OCI-LY1 (cell line): ENCODE measurements at regions not wholly inside any gene's neighbourhood (a gene's known extent, or its start where the extent isn't known, plus 50 kb on each side); places are given as distances from the start of the nearest gene placed in this dataset.

Experiments used
- H2AFZ ChIP-seq: fragments of 200-600 bp; sonication (generic), shearing (Covaris generic); 2 replicates; pipeline ENCODE4 v1.6.0; 2014; ENCODE audit warnings: antibody characterized with exemption, mild to moderate bottlenecking, low read length
- H3F3A ChIP-seq: fragments of 200-600 bp; sonication (generic), shearing (Covaris generic); 2 replicates; pipeline ENCODE4 v1.6.0; 2014; ENCODE audit warnings: mild to moderate bottlenecking, antibody characterized with exemption, low read length, moderate library complexity; ENCODE audit not compliant: insufficient read depth
- H3K27ac ChIP-seq: fragments of 200-600 bp; sonication (generic); 2 replicates; pipeline ENCODE4 v1.5.1; 2014; ENCODE audit warnings: low read length, mixed run types, mild to moderate bottlenecking, low read depth; ENCODE audit not compliant: poor library complexity, severe bottlenecking
- H3K27me3 ChIP-seq: fragments of 200-600 bp; sonication (generic); 2 replicates; pipeline ENCODE4 v1.6.0; 2014; ENCODE audit warnings: antibody characterized with exemption, mild to moderate bottlenecking, low read length, moderate library complexity; ENCODE audit not compliant: insufficient read depth
- H3K36me3 ChIP-seq: fragments of 200-600 bp; sonication (generic); 2 replicates; pipeline ENCODE4 v1.6.1; 2014; ENCODE audit warnings: mild to moderate bottlenecking, antibody characterized with exemption, low read length, moderate library complexity, mixed read lengths; ENCODE audit not compliant: insufficient read depth
- H3K4me1 ChIP-seq: fragments of 200-600 bp; sonication (generic); 2 replicates; pipeline ENCODE4 v1.5.1; 2014; ENCODE audit warnings: mild to moderate bottlenecking, low read length, moderate library complexity; ENCODE audit not compliant: insufficient read depth, severe bottlenecking
- H3K4me2 ChIP-seq: fragments of 200-600 bp; sonication (generic), shearing (Covaris generic); 2 replicates; pipeline ENCODE4 v1.6.1; 2014; ENCODE audit warnings: low read length
- H3K4me3 ChIP-seq: fragments of 200-600 bp; sonication (generic); 2 replicates; pipeline ENCODE4 v1.5.1; 2014; ENCODE audit warnings: low read length, low read depth, mild to moderate bottlenecking, mixed read lengths; ENCODE audit not compliant: poor library complexity, severe bottlenecking
- H3K79me2 ChIP-seq: fragments of 200-600 bp; shearing (Covaris generic); 2 replicates; pipeline ENCODE4 v1.6.1; 2016; ENCODE audit warnings: mixed run types, low read length, mixed read lengths; ENCODE audit not compliant: insufficient read depth
- H3K9ac ChIP-seq: fragments of 200-600 bp; sonication (generic), shearing (Covaris generic); 2 replicates; pipeline ENCODE4 v1.6.1; 2014; ENCODE audit warnings: mild to moderate bottlenecking, low read length, mixed read lengths
- H3K9me2 ChIP-seq: fragments of 200-600 bp; sonication (generic), shearing (Covaris generic); 2 replicates; pipeline ENCODE4 v1.6.1; 2014; ENCODE audit warnings: low read depth, mild to moderate bottlenecking, low read length, mixed read lengths
- H3K9me3 ChIP-seq: fragments of 200-600 bp; shearing (Covaris generic); 2 replicates; pipeline ENCODE4 v1.6.1; 2014; ENCODE audit warnings: low read length, mixed read lengths
- H4K20me1 ChIP-seq: fragments of 200-600 bp; sonication (generic), shearing (Covaris generic); 2 replicates; pipeline ENCODE4 v1.6.0; 2016; ENCODE audit warnings: mild to moderate bottlenecking, low read length; ENCODE audit not compliant: insufficient read depth
- EZH2 ChIP-seq: fragments of 200-600 bp; sonication (generic), shearing (Covaris generic); IDR thresholded peaks from 2 replicates; pipeline ENCODE4 v1.8.0; 2017; ENCODE audit warnings: borderline replicate concordance, mixed run types, mild to moderate bottlenecking, antibody characterized with exemption, low read length, moderate library complexity, mixed read lengths
- TF ChIP-seq, protein P1 (sequence below): fragments of 200-600 bp; sonication (generic), shearing (Covaris generic); IDR thresholded peaks from 2 replicates; pipeline ENCODE4 v1.5.1; 2017; ENCODE audit warnings: mild to moderate bottlenecking, antibody characterized with exemption, low read length, moderate library complexity, mixed read lengths

DNA sequence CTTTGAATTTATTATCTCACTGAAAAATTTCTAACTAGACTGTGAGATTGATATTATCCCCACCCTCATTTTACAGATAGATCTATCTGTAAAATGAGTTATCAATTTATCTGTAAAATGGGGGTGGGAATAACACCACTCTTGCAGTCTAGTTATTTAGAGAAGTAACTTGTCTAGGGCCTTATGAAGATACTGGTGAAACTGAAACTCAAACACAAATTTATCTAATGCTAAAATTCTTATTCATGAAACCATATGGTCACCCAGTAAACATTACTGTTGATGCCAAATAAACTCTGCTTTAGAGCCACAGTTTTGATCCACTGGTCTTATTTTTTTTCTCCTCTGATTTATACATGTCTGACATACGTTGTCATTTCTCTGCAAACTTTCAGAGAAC, 52.1 kb upstream of the SMIM36 start:
- H3K4me2 ChIP-seq = no peak overlapping the region
- H3K27ac ChIP-seq = no peak overlapping the region
- no peaks in the 10 kb centered on the region for H3K79me2 ChIP-seq
- no peaks in the 10 kb centered on the region for H3K36me3 ChIP-seq
- no peak overlapping the region for H3K9ac ChIP-seq
- no peak overlapping the region for H3K4me3 ChIP-seq
- no peak for TF ChIP-seq EZH2
- TF ChIP-seq, protein P1, sequence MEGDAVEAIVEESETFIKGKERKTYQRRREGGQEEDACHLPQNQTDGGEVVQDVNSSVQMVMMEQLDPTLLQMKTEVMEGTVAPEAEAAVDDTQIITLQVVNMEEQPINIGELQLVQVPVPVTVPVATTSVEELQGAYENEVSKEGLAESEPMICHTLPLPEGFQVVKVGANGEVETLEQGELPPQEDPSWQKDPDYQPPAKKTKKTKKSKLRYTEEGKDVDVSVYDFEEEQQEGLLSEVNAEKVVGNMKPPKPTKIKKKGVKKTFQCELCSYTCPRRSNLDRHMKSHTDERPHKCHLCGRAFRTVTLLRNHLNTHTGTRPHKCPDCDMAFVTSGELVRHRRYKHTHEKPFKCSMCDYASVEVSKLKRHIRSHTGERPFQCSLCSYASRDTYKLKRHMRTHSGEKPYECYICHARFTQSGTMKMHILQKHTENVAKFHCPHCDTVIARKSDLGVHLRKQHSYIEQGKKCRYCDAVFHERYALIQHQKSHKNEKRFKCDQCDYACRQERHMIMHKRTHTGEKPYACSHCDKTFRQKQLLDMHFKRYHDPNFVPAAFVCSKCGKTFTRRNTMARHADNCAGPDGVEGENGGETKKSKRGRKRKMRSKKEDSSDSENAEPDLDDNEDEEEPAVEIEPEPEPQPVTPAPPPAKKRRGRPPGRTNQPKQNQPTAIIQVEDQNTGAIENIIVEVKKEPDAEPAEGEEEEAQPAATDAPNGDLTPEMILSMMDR = no peak
- no peaks in the 10 kb centered on the region for H3K9me3 ChIP-seq
- no peaks in the 10 kb centered on the region for H3K9me2 ChIP-seq
- H3K27me3 ChIP-seq = no peaks in the 10 kb centered on the region
- H2AFZ ChIP-seq = no peak overlapping the region
- no peaks in the 10 kb centered on the region for H4K20me1 ChIP-seq
- H3K4me1 ChIP-seq = no peaks in the 10 kb centered on the region
- H3F3A ChIP-seq = no peaks in the 10 kb centered on the region

DNA sequence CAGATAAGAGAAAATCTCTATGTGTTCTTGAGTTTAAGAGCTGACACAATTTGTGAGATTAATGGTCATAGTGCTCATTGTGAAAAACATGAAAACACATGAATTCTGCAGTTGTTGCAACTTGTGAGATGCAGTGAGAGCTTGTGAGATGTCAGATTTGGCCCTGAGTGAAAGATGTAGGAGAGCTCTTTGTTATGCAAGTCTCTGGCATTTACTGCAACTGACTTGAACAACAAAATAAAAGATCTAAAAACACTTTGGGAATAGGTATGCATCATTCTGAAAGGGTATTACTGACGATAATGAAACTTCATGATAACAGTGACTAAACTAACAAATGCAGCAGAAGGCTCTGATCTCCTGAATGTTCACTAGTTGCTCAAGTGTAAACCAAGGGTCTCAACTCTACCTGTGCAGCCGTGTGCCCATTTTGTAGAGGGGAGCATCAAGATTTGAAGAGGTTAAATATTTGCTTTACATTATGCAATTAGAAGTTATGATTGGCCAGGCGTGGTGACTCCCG, 50.8 kb upstream of the SMIM36 start:
- no peaks in the 10 kb centered on the region for H4K20me1 ChIP-seq
- no peaks in the 10 kb centered on the region for H3K9me3 ChIP-seq
- H3K27me3 ChIP-seq = no peaks in the 10 kb centered on the region
- H3K4me2 ChIP-seq = no peak overlapping the region
- H3K79me2 ChIP-seq = no peaks in the 10 kb centered on the region
- no peaks in the 10 kb centered on the region for H3K9me2 ChIP-seq
- TF ChIP-seq, protein P1 = no peak
- no peak for TF ChIP-seq EZH2
- no peaks in the 10 kb centered on the region for H3F3A ChIP-seq
- H3K4me3 ChIP-seq = no peak overlapping the region
- no peak overlapping the region for H2AFZ ChIP-seq
- H3K27ac ChIP-seq = no peak overlapping the region
- H3K9ac ChIP-seq = no peak overlapping the region
- H3K4me1 ChIP-seq = no peaks in the 10 kb centered on the region
- no peaks in the 10 kb centered on the region for H3K36me3 ChIP-seq

DNA sequence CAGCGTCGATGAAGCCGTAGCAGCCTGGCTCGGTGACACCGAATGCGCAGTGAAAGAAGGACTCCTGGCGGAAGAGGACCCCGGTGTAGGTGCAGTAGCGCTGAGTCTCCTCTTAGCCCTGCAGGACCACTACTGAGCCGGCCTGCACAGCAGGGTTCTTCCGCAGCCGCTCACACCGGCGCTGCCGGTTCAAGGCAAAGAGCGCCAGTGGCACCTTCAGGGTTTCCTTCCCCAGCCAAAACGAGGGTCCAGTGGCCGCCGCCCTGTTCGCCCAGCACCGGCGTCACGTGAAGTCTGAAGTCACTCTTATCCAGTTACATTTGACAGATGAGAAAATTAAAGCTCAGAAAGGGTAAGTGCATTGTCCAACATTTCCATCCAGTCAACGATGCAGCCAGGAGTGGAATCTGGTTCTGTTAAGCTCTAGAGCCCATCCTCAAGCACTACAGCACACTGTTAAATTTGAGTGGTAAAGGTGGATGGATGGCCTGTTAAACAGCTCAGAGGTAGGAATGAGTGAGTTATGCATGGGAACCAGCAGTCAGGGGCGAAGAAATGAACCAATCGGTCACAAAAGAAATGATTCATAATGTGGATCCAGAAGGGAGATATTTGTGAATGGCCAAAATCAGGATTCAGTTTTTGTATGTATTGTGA, 50.2 kb upstream of the SMIM36 start:
- Histone ChIP-seq H4K20me1 (no peaks in the 10 kb centered on the region), H3K4me1 (no peaks in the 10 kb centered on the region), H3K27me3 (no peaks in the 10 kb centered on the region), H3K4me3 (no peak overlapping the region), H2AFZ (no peak overlapping the region), H3K79me2 (no peaks in the 10 kb centered on the region), H3K36me3 (no peaks in the 10 kb centered on the region), H3K9ac (no peak overlapping the region), H3K27ac (no peak overlapping the region), H3K9me2 (no peaks in the 10 kb centered on the region), H3F3A (no peaks in the 10 kb centered on the region), H3K9me3 (no peaks in the 10 kb centered on the region), H3K4me2 (no peak overlapping the region)
- no peak for TF ChIP-seq EZH2
- TF ChIP-seq, protein P1 = no peak
